ENCODE measurements at regions not wholly inside any gene's neighbourhood (a gene's known extent, or its start where the extent isn't known, plus 50 kb on each side); places are given as distances from the start of the nearest gene placed in this dataset.

DNA sequence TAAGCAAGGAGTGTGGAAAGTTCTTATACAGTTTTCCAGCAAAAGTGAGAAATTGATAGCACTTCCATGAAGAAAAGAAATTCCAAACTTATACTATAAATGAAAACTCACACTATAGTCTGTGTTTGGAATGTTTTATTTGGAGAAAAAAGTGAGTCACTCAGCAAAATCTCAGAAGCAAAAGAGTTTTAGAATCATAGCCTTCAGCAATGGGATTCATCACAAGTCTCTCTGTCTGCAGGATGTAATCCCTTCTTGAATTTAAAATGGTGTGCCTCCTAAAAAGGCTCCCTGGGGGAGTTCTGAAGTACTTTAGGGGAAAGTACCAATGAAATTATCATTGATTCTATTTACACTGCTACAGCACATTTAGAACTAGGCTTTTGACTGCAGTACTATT is 756.4 kb downstream of the XPNPEP1 start:
- peak; percentile 18 for DNase-seq (ENCODE audit: low read depth)

GRCh38 chr10:109159351-109159750 is 764.0 kb downstream of the XPNPEP1 start:
- TF ChIP-seq CTCF (IDR thresholded peaks at IDR 0.05; ENCODE audit: insufficient read depth, low read depth, low read length), result no peak
- no peak overlapping the region for H3K4me3 ChIP-seq (ENCODE audit: low read depth, low read length)
- DNase-seq (ENCODE audit: low read depth), result no peak

More for the DNA sequence above, 756.4 kb downstream of the XPNPEP1 start:
- no peak for TF ChIP-seq CTCF (IDR thresholded peaks at IDR 0.05; ENCODE audit: insufficient read depth, low read depth, low read length)
- no peak overlapping the region for H3K4me3 ChIP-seq (ENCODE audit: low read depth, low read length)

DNA sequence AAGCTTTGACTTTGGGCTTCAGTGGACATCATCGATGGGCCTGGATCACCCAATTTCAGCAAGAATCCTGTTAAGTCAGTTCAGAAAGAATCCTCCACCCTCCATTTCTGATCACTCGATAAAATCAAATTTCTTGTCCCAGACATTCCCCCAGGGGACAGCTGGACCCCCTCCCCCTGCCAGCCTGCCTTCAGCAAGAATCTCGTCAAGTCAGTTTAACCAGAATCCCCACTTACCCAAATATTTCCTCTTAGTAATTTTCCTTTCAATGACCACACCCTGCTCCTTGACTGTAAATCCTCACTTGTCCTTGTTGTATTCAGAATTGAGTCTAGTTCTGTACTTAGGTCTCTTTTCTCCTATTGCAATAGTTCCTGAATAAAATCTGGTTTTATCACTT is 766.9 kb downstream of the XPNPEP1 start:
- no peak for DNase-seq (ENCODE audit: low read depth)
- TF ChIP-seq CTCF (IDR thresholded peaks at IDR 0.05; ENCODE audit: insufficient read depth, low read depth, low read length), result no peak
- H3K4me3 ChIP-seq (ENCODE audit: low read depth, low read length), result no peak overlapping the region

DNA sequence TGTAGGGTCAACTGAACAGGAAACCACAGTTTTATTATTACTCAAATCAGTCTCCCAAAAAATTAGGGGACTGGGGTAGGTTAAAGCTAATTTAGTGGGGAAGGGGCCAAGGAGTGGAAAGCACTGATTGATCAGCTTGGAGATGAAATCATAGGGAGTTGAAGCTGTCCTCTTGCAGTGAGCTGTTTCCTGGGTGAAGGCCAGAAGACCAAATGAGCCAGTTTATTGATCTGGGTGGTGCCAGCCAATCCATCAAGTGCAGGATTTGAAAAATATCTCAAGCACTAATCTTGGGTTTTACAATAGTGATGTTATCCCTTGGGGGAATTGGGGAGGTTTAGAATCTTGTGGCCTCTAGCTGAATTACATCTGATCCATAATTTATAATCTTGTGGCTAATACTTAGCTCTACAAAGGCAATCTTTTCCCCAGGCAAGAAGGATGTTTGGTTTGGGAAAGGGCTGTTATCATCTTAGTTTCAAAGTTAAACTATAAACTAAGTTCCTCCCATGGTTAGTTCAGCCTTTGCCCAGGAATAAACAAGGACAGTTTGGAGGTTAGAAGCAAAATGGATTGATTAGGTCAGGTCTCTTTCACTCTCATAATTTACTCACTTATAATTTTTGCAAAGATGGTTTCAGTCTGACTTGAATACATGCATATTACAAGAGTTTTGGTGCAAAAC is 773.5 kb downstream of the XPNPEP1 start:
- DNase-seq (ENCODE audit: low read depth), result no peak
- no peak for TF ChIP-seq CTCF (IDR thresholded peaks at IDR 0.05; ENCODE audit: insufficient read depth, low read depth, low read length)
- no peak overlapping the region for H3K4me3 ChIP-seq (ENCODE audit: low read depth, low read length)

GRCh38 chr10:109127363-109127762 is 795.9 kb downstream of the XPNPEP1 start:
- DNase-seq (ENCODE audit: low read depth), result no peak
- no peak overlapping the region for H3K4me3 ChIP-seq (ENCODE audit: low read depth, low read length)
- no peak for TF ChIP-seq CTCF (IDR thresholded peaks at IDR 0.05; ENCODE audit: insufficient read depth, low read depth, low read length)

DNA sequence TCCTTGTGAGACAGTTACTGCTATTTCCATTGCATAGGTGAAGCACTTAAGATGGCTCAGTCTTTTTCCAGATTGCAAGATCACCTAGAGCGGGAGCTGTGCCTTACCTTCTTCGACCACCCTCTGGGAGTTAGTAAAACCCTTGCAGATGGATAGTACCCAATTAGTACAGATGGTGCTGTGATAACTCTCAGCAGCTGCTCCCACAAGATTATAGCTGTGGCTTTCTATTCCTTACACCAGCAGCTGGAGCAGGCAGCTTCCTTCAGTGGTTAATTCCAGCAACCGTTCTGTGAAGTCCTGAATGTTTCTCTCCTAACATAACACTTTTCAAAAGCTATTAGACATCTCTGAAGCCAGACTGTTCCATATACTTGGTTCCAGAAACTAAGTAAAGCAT is 796.8 kb downstream of the XPNPEP1 start:
- DNase-seq (ENCODE audit: low read depth), result no peak
- H3K4me3 ChIP-seq (ENCODE audit: low read depth, low read length), result no peak overlapping the region
- no peak for TF ChIP-seq CTCF (IDR thresholded peaks at IDR 0.05; ENCODE audit: insufficient read depth, low read depth, low read length)

DNA sequence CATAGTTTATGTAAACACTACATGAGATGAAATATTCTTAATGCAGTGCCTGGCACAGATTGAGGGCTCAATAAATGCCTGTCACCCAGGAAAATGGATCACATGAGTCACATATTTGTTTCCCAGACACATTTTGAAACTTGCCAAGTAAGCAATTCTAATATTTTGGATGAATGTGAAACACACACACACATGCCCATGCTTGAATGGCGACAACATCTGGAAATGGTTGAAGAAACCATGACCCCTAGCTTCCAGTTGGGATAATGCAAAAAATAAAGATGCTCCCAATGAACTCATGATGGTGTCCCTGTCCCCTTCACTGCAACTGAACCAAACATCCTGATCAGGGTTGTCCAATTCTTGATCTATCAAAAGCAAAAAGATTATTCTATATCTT is 797.3 kb downstream of the XPNPEP1 start:
- peak; percentile 17 for TF ChIP-seq CTCF (IDR thresholded peaks at IDR 0.05; ENCODE audit: insufficient read depth, low read depth, low read length)
- no peak overlapping the region for H3K4me3 ChIP-seq (ENCODE audit: low read depth, low read length)
- DNase-seq (ENCODE audit: low read depth), result no peak

Data from fibroblast of villous mesenchyme (primary cell).